Ovary (tissue), 7 donors: ENCODE measurements at regions not wholly inside any gene's neighbourhood (a gene's known extent, or its start where the extent isn't known, plus 50 kb on each side); places are given as distances from the start of the nearest gene placed in this dataset.

Experiments used
- DNase-seq, 5 donors: peaks; one replicate each; pipeline ENCODE4 v3.0.0-alpha.2; 2019 to 2020
- H3K27ac ChIP-seq, 2 donors: fragments of 200-600 bp; one replicate each; pipeline versions ENCODE4 v1.5.1 to v1.8.0; 2019 to 2022
- H3K27me3 ChIP-seq: fragments of 200-600 bp; one replicate; pipeline ENCODE4 v1.8.0; 2022
- H3K36me3 ChIP-seq: fragments of 200-600 bp; sonication (generic); one replicate; pipeline ENCODE4 v1.5.1; 2019
- H3K4me1 ChIP-seq: one replicate; pipeline ENCODE4 v1.8.1; 2013; ENCODE audit warnings: mild to moderate bottlenecking, moderate library complexity; ENCODE audit not compliant: insufficient read depth
- H3K4me3 ChIP-seq: fragments of 200-600 bp; sonication (generic); one replicate; pipeline ENCODE4 v1.5.1; 2017
- H3K9me3 ChIP-seq, 2 donors: fragments of 200-600 bp in 1 of 2; sonication (generic) in 1 of 2; one replicate each; pipeline versions ENCODE4 v1.5.1 to v1.8.1; 2013 to 2019; ENCODE audit warnings: mild to moderate bottlenecking in 1 of 2, moderate library complexity in 1 of 2
- CTCF ChIP-seq, 3 donors: fragments of 450-650 bp in 2 of 3; fragments of 200-600 bp in 1 of 3; IDR thresholded peaks; one replicate each; pipeline versions ENCODE4 v1.5.1 to v1.8.0; 2016 to 2022; ENCODE audit warnings: antibody characterized with exemption in 3 of 3, mild to moderate bottlenecking in 1 of 3
- EP300 ChIP-seq: sonication (generic); formaldehyde crosslinking; IDR thresholded peaks from one replicate; pipeline ENCODE4 v1.6.1; 2017; ENCODE audit warnings: antibody characterized with exemption
- POLR2A ChIP-seq: fragments of 450-650 bp; IDR thresholded peaks from one replicate; pipeline ENCODE4 v1.6.1; 2017; ENCODE audit warnings: antibody characterized with exemption, mild to moderate bottlenecking, moderate library complexity
- WGBS, 3 donors: extraction: QIAGEN DNeasy Blood & Tissue Kit in 1 of 3; methylation state at CpG; one replicate each; pipeline versions ENCODE4 v1.1.5 to v1.1.7; 2013 to 2017; 5-methylcytosine and 5-hydroxymethylcytosine counted together
- intact Hi-C, 4 donors: fragments of 100-400 bp; cut with DNase I; formaldehyde crosslinking; loops; one replicate each; pipeline versions ENCODE4 v1.11.0 to v1.15.1; 2022 to 2023
- donor health status: DM: no; HTN: no; CAD: no; lungs with moderate emphysema.
- donor health status: DM: no; HTN: no; CAD: no.
- donor health status: Bipolar disorder and iron deficiency.
- donor health status: DM: no; HTN: no; CAD: no.
- donor health status: DM: yes; HTN: yes; CAD: no.

GRCh38 chr3:82875401-82875800 is 1114.0 kb upstream of the GBE1 start:
- H3K4me1 ChIP-seq: no peaks in the 10 kb centered on the region
- no peak for DNase-seq
- H3K27me3 ChIP-seq: no peaks in the 10 kb centered on the region
- no peak overlapping the region for H3K4me3 ChIP-seq
- no peak overlapping the region for H3K27ac ChIP-seq
- 29 to 58% (median 49%) methylated on average over 1 of the region's 1 CpG for WGBS, 3 donors
- no peak for TF ChIP-seq POLR2A
- no peak for TF ChIP-seq CTCF (IDR thresholded peaks at IDR 0.05)
- TF ChIP-seq EP300: no peak
- intact Hi-C loops: no loop called here
- no peaks in the 10 kb centered on the region for H3K9me3 ChIP-seq
- H3K36me3 ChIP-seq: no peaks in the 10 kb centered on the region

GRCh38 chr3:82839871-82840270 is 1078.4 kb upstream of the GBE1 start:
- Histone ChIP-seq H3K27me3 (no peaks in the 10 kb centered on the region), H3K36me3 (no peaks in the 10 kb centered on the region), H3K9me3 (no peaks in the 10 kb centered on the region), H3K4me1 (no peaks in the 10 kb centered on the region), H3K4me3 (no peak overlapping the region), H3K27ac (no peak overlapping the region)
- intact Hi-C loops: no loop called here
- no peak for DNase-seq
- TF ChIP-seq POLR2A: no peak
- TF ChIP-seq EP300: no peak
- TF ChIP-seq CTCF (IDR thresholded peaks at IDR 0.05): no peak

GRCh38 chr3:82834098-82834497 is 1072.7 kb upstream of the GBE1 start:
- intact Hi-C loops: no loop called here
- WGBS, 3 donors: 83 to 89% (median 88%) methylated on average over 4 of the region's 4 CpGs

GRCh38 chr3:82824491-82824890 is 1063.0 kb upstream of the GBE1 start:
- Histone ChIP-seq H3K4me3 (no peak overlapping the region), H3K9me3 (no peaks in the 10 kb centered on the region), H3K27ac (no peak overlapping the region), H3K27me3 (no peaks in the 10 kb centered on the region), H3K4me1 (no peaks in the 10 kb centered on the region), H3K36me3 (no peaks in the 10 kb centered on the region)
- intact Hi-C loops: no loop called here
- 6 to 49% (median 13%) methylated on average over 2 of the region's 2 CpGs for WGBS, 3 donors
- DNase-seq: no peak
- TF ChIP-seq EP300 (no peak), CTCF (IDR thresholded peaks at IDR 0.05) (no peak), POLR2A (no peak)

More at GRCh38 chr3:82834098-82834497, 1072.7 kb upstream of the GBE1 start:
- no peak for TF ChIP-seq POLR2A
- no peak for TF ChIP-seq CTCF (IDR thresholded peaks at IDR 0.05)
- no peak for TF ChIP-seq EP300
- Histone ChIP-seq H3K9me3 (no peaks in the 10 kb centered on the region), H3K36me3 (no peaks in the 10 kb centered on the region), H3K27ac (no peak overlapping the region), H3K4me3 (no peak overlapping the region), H3K27me3 (no peaks in the 10 kb centered on the region), H3K4me1 (no peaks in the 10 kb centered on the region)
- no peak for DNase-seq

GRCh38 chr3:82816086-82816485 is 1054.6 kb upstream of the GBE1 start:
- intact Hi-C loops: no loop called here
- no peaks in the 10 kb centered on the region for H3K4me1 ChIP-seq
- H3K4me3 ChIP-seq: no peak overlapping the region
- no peak overlapping the region for H3K27ac ChIP-seq
- no peaks in the 10 kb centered on the region for H3K36me3 ChIP-seq
- no peaks in the 10 kb centered on the region for H3K27me3 ChIP-seq
- TF ChIP-seq EP300: no peak
- TF ChIP-seq CTCF (IDR thresholded peaks at IDR 0.05): no peak
- no peak for TF ChIP-seq POLR2A
- H3K9me3 ChIP-seq: peaks cover 0 to 6% of the 10 kb centered on the region in 2 donors
- no peak for DNase-seq
